SKM-1 (cell line): ENCODE measurements at regions not wholly inside any gene's neighbourhood (a gene's known extent, or its start where the extent isn't known, plus 50 kb on each side); places are given as distances from the start of the nearest gene placed in this dataset.

Experiments
- DNase-seq: peaks from one replicate; lab custom pipeline; 2025; ENCODE audit not compliant: unreplicated experiment; lab: John Stamatoyannopoulos, UW

GRCh38 chr13:52975969-52976368 lies 52.6 kb upstream of the OLFM4 start:
- no peak for DNase-seq

DNA sequence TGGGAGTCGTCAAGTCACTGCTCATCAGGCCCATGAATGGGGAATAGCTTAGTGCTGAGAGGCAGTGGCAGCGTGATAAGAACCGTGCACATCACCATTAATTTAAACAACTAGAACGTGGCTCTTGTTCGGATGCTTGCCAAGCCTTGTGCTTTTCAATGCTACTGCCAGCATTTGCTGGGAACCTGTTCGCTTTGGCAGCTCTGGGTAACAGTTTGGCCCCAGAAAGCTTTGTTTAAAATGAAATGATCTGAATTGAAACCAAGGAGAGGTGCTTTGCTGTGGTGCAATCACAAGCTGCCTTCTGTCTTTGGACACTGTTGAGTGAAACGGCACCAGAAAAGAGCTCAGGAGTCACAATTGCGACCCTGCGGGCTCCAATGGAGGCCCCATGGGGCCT lies 53.5 kb upstream of the OLFM4 start:
- DNase-seq: no peak

DNA sequence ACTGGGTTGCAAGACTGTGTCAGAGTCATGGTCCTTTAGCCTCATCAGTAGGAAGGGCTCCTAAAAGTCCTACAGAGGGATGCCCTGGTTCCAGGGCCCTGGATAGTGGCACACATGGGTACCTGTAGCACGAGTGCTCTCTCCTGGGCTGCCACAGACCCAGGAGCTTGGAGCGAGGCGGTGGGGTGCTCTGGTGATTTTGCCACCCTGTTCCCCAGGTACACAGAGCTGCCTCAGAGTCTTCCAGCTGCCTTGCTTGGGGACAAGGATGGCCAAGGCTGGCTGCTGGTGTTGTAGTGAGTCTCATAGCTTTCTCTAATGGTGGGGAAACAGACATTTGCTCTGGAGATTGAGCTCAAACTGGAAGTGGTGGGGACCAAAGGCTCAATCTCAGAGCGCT lies 53.9 kb upstream of the OLFM4 start:
- no peak for DNase-seq

GRCh38 chr13:52969373-52969772 lies 59.2 kb upstream of the OLFM4 start:
- no peak for DNase-seq

DNA sequence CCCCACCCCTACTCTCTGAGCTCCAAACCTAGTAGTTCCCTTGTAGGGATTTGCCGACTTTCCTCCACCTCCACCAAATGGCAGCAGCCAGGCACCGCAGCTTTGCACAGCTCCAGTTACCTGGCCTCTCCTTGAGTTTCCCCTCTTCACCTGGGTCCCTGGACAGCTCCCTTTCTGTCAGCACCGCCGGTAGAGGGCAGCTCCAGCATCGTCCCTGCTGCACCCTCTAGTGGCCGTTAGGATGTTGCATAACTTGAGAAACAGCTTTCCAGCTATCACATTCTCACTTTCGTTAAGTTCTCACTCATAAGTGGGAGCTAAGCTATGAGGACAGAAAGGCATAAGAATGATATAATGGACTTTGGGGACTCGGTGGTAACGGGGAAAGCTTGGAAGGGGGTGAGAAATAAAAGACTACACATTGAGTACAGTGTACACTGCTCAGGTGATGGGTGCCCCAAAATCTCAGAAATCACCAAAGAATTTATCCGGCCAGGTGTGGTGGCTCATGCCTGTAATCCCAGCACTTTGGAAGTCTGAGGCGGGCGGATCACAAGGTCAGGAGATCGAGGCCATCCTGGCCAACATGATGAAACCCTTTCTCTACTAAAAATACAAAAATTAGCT lies 60.4 kb upstream of the OLFM4 start:
- DNase-seq: peak; percentile 64

DNA sequence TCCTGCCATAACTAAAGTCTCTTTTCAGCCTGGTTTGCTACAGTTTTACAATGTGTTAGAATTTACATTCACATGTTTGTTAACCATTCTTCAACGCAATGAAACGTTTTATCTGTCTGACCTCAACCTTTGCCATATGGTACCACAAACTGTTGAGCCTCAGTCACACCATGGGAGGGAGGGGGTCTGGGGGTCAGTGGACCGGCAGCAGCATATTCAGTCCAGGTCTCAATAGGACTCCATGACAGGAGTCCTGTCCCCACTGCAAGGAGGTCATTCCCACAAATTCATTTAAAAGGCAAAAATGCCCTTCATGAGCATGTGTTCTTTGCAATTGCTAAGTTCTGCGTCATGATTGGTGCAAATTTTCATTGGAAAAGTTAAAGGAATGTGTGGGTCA lies 66.6 kb upstream of the OLFM4 start:
- DNase-seq: no peak

DNA sequence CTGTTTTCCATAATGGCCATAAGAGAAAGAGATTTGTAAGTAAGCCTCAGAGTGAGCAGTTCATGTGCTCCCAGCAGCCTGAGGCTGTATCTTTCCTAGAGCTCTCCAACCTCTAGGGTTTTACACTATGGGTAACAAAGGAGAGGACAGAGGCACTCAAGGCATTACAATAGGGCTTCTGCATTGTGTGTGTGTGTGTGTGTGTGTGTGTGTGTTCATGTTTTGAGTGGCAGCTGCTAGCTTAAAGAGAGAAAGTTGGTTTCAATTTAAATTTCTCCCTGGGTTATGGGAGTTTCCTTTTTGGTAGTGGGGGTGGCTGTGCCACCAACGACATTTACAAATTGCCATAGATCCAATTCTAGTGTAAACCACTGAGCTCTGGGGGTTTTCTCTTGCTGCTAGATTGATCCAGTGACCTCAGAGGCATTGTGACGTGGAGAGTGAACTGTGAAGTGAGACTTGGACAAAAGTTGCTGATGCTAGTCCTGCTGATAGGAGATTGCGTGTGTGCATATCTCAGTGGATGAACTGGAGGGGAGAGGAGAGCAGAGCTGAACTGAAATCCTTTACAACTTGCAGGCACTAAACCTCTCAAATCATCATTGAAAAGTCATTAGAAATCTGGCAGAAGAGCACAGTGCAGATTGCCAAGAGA lies 67.2 kb upstream of the OLFM4 start:
- DNase-seq: no peak

DNA sequence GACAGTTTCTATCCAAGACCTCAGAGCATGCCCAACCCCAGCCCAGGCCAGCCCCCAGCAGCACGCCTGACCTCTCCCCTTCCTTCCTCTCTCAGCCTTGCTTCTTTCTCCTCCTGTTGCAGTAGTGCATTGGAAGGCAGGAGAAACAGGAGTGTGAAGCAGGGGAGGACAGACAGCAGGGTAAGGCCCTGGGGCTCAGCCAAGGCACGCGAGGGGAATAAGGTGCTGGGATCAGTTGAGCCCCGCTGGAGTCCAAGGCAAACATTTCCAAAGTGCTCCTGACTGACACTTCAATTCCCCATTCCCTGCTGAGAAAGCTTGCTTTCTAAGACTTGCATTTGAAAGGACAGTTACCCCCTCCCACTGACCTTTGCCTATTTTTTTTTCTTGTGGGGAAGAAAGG lies 73.1 kb upstream of the OLFM4 start:
- no peak for DNase-seq

GRCh38 chr13:52954838-52955237 lies 73.8 kb upstream of the OLFM4 start:
- no peak for DNase-seq

GRCh38 chr13:52950436-52950956 lies 78.1 kb upstream of the OLFM4 start:
- DNase-seq: no peak

DNA sequence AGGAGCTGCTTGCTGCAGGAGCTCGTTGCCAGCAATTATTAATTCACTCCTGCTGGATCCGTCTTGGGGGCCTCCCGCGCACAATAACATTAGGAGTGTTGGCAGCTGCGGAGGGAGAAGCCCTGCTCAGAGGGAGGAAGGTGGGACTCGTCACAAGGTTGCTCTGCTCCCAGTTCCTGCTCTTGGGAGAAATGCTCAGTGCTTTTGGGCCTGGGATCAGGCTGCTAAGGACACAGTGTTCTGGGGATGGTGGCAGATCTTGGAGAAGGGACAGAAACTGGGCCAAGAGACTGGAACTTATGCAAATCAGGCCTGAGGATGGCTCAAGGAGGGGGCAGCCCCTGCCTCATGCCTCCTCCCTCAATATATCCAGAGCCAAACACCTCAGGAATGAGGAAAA lies 78.9 kb upstream of the OLFM4 start:
- DNase-seq: no peak

GRCh38 chr13:52949044-52949443 lies 79.6 kb upstream of the OLFM4 start:
- no peak for DNase-seq

DNA sequence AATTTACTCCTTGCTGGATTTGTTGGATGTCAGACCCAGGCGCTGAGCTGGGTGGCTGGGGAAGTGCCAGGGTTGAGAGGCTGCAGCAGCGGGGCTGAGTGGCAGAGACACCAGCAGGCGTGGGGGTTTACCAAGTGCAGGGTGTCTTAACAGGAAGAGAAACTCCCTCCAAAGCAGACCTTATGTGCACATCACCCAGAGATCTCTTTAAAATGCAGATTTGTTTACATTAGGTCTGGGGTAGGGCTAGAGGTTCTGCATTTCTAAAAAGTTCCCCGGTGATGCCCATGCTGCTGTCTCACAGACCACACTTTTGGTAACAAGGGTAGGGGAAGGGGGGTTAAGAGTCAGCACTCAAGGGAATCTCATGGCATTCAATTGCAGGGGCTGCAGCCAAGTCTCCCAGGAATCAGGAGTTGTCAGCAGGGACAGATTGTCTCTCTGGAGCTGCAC lies 80.7 kb upstream of the OLFM4 start:
- DNase-seq: no peak

DNA sequence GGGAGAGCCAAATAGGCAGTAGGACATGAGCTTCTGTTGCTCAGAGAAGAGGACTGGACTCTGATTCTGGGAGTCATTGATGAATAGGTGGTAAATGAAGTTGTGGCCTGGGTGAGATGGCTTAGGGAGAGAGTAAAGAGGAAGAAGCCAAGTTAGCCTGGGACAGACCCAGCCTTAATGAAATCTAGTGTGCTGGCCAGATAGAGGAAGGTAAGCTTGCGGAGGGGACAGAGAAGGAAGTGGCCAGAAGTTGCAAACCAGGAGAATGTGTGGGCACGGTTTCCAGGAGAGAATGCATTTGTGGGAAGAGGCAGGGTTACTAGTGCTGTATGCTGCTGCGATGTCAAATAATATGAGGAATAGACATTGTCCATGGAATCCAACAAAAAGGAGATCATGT lies 83.3 kb upstream of the OLFM4 start:
- no peak for DNase-seq

GRCh38 chr13:52944697-52945096 lies 83.9 kb upstream of the OLFM4 start:
- peak; percentile 9 for DNase-seq

- no peak for DNase-seq
Observed at GRCh38 chr13:52938065-52938464, 89.6 kb upstream of the PCDH8 start.

GRCh38 chr13:52936806-52937205 lies 88.4 kb upstream of the PCDH8 start:
- DNase-seq: no peak

DNA sequence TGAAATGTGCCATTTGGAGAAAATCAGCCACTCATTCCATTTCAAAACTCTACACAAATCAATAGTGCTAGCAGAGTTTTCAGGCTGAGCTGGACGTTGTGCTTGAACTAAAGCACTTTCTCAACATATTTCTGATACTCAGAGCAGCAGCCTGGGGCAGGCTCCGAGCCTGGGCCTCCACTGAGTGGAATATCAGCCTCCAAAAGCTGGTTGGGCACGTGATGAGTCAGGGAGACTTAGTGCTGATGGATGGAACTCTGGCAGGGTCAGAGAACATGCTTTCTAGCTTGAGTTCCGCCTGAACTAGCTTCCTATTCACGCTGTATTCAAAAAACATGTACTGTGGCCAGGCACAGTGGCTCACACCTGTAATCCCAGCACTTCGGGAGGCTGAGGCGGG lies 85.8 kb upstream of the PCDH8 start:
- DNase-seq: no peak

- DNase-seq: no peak
Observed at GRCh38 chr13:52933547-52934210, 85.2 kb upstream of the PCDH8 start.

GRCh38 chr13:52933099-52933498 lies 84.7 kb upstream of the PCDH8 start:
- no peak for DNase-seq

DNA sequence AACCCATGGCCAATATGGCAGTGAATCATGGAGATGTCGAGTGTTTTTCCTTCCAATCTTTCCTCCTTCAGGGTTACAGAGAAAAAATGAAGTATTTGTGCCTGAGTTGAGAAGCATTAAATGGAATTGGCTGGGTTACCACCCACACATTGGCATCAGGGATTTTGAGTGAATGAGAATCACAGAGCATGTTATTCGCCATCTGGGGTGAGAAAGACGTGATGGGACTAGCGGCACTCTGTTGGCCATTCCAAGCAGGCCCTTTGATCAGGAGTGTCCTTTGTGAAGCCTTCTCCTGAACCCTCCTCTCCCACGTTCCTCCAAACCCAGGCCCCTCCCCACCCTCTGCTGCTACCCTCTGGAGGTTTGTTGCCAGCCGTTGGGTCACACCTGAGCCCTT lies 84.2 kb upstream of the PCDH8 start:
- DNase-seq: no peak
